ENCODE measurements at regions not wholly inside any gene's neighbourhood (a gene's known extent, or its start where the extent isn't known, plus 50 kb on each side); places are given as distances from the start of the nearest gene placed in this dataset.
"Not testable (repeated sequence)": the region's sequence is repeated elsewhere in the genome, so short reads cannot be mapped to it uniquely, and the experiment has no call there.

DNA sequence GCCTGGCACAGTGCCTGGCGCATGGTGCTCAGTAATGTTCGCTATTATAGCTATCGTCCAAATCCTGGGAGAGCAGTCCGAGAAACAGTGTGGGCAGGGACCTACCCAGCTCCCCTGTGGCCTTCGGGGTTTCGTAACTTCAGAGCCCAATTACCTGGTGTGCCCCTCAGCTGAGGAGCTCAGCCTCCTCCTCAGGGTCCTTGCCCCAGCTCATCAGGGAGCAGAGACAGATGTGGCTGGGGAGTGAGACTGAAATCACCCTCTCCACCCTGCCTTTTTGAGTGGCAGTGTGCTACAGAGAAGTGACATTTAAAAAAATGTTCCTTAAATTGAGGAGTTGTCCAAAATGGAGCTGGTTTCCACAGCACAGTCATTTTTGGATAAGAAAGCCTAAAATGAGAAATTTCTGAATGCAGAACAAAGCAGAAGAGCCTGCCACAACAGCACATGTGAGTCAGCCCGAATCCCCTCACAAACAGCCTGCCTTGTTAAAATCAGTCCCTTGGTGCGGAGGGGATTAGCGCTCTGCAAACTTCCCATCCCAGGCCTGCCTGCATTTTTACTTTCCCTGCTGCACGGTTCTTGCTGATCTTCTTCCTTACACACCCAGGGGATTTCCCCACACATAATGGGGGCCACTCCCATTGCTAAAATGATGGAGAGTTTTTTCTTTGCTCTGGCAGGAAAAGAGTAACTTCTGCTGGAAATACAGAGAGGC lies 78.1 kb upstream of the PITX1 start:
- DNase-seq: no peak

DNA sequence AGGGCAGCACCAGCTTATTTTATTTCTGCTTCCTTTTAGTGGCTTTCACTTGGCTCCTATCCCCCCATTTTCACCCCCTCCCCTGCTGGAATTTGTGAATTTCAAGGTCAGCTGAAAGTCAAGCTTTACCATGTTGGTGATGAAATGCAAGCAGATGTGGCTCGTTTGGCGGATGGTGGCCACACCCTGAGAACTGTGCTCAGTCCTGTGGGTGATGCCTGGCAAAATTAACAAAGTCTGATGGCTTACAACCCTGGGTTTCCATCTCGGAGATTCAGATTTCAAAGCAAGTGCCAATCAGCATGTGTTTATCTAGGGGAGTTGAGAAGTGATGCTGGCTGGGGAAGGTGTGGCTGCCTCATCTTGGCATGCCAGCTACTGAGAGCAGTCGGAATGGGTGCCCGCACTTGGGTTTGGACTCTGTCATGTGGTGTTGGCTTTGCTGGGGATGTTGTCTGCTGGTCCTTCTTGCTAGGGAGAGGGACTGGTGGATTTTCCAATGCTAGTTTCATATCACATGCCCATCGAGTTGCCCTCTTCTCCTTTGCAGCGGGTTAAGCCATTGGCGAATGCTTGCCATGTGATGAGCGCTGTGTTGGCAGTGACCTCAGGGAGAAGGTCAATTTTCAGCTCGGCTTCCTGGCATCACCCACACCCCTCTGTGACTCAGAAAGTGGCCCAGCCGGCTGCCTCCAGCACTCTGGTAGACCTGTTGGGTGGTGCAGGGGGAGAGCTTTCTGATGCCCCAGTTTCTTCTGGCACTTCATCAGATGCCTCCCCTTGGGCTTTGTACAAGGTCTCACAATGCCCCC lies 77.0 kb upstream of the PITX1 start:
- no peak for DNase-seq

DNA sequence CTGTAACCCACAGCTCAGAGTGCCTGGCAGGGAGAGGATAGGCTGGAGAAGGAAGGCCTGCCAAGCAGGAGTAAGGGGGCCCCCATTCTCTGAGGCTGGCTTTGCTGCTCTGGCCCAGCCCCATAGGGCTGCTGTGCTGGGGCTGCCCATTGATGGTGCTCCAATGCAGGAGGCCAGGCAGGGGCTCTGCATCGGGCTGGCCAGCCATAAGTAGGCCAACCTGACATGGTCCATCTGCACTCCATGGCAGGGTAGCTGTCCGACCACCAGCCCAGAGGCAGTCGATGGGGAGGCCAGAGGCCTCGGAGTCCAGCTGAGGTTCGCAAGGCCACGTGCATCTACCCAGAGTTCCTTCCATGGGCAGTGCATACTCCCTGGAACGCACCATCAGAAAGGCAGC lies 75.0 kb upstream of the PITX1 start:
- DNase-seq: no peak

DNA sequence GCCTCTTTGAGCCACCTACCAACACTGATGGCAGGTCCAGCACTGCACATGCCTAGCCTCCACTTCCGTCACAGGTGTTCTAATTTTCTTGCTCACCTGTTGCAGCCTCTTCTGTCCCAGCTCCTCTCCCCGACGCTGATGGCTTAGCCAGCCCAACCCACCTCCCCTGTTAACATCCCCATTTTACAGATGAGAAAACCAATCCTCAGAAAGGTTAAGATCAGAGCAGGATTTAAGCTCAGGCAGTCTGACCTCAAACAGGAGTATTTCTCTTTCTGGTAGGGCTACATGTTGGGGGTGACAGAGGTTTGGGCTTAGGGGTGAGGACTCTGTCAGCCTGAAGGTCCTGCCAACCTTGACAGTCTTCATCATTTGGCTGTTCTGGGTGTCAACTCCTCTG lies 74.5 kb upstream of the PITX1 start:
- no peak for DNase-seq

DNA sequence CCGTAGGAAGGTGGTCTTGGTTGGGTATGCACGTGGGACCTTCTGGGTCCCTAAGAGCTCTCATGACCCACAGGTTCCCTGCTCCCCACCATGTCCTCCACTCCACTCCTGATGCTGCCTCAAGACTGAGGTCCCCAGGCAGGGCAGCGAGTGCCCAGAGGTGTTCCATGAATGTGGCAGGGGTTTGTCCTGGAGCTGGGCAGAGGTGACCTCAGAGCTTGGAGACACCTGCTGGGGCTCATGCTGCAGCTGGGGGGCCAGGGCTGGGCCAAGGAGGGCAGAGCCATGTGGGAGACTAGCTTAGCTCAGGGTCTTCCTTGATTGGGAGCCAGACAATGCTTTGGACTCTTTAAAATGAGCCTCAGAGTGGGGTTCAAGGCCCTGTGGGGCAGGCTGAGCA lies 74.0 kb upstream of the PITX1 start:
- no peak for DNase-seq

DNA sequence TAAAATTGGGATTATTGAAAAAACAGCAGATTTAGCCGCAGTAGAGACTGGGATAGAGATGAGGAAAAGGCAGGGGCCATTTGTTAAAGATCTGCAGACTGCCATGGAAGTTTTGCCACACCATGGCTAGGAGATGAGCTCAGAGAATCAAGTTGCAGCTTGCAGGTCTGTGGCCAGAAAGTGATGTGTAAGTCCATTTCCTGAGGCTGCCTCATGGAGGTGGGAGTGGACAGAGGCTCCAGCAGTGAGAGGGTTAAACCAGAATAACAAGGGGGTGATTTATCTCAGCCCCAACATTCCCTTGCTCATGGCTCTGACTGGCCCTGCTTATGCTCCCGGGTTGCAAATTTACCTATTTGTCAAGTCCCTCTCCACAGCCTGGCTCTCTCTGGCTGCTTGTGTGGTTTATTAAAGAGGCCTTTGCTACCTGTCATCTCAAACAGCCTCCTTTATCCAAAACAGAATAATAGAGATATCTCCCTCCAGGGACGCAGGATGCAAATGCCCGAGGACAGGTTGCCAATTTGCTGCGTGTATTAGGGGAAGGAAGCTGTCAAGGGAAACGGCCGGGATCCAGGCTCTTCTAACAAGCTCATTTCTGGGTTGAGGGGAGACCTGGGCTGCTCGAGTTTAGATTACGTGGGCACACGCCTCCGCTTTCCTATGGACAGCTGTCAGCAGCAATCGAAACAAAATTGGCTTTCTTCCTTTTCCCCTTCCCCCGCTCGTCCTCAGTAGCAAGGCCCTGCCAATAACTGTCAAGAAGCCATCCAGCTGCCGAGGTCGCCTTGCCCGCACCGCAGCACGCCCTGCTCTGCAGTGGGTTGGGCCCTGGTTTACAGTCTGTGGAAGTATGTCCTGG lies 72.8 kb upstream of the PITX1 start:
- DNase-seq: no peak

- no peak for DNase-seq
Observed at GRCh38 chr5:135106136-135106535, 72.1 kb upstream of the PITX1 start.

DNA sequence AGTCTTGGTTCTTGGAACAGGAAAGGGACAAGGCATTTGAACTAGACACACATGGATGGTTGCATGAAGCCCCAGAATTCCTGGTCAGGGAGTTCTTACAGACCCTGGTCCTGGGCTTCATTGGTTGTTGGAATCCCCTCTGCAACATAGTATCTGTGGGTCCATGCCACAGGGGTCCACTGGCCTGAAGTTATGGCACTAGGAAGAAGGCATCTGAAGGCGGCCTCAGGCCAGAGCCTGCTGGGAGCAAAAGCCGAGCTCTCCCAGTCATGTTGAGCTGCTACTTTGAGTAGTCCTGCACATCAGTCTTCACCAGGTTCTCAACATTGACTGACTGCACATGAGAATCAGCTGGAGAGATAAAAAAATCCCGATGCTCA lies 71.1 kb upstream of the PITX1 start:
- no peak for DNase-seq

DNA sequence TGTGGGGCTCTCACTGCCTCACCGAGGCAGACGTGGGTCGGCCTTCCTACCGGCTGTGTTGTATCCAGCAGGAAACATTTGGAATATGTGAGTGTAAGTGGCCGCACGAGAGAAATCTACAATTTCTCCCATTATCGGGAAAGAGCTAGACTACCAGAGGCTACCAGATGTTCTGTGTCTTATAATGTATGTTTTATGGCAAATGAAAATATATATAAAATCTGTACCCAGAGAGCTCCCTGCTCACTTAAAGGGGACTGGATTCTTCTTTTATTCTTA lies 69.5 kb upstream of the PITX1 start:
- no peak for DNase-seq

GRCh38 chr5:135102716-135103574 lies 68.9 kb upstream of the PITX1 start:
- DNase-seq: no peak

DNA sequence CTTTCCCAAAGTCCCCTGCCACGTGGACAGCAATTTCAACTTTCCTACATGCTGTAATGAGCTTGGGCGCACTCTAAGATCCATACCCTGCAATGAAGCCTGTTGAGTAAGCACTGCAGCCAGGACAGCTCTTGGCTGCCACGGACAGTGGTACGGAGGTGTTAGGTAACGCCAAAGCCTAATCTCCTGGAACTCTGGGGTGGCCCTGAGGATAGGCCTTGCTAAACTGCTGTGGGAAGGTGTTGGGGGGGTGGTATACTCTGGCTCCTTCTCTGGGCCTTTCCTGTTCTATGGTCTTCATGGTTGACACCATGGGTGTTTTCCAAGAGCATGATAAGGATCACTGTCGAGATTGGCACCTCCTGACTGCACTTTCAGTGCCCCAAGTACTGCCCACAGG lies 66.4 kb upstream of the PITX1 start:
- DNase-seq: no peak

GRCh38 chr5:135100011-135100410 lies 66.0 kb upstream of the PITX1 start:
- DNase-seq: no peak

- DNase-seq: no peak
Observed at GRCh38 chr5:135097390-135097789, 63.4 kb upstream of the PITX1 start.

DNA sequence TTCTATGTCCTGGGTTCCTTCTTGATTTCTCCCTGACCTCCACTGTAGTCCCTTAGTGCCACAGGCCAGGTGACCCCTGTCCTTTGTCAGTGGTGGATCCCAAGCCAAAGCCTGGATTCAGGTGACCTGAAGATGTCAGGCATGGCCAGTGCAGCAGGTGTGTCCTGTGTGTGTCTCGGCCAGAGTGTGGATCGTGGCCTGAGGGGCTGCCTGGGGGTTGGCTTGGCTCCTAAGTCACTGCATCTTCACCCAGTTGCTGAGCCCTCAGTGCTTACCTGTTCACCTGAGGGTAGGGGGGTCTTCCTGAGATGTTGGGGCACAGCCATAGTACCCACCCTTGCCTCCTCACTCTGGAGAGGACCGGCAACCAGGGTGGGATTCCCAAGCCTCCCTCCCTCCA lies 61.8 kb upstream of the PITX1 start:
- DNase-seq: no peak

GRCh38 chr5:135095052-135095715 lies 61.2 kb upstream of the PITX1 start:
- no peak for DNase-seq

GRCh38 chr5:135094339-135095051 lies 60.5 kb upstream of the PITX1 start:
- peak; percentile 6 for DNase-seq

- not testable (repeated sequence) for DNase-seq
Observed at GRCh38 chr5:135093483-135093882, 59.5 kb upstream of the PITX1 start.

GRCh38 chr5:135092476-135092875 lies 58.4 kb upstream of the PITX1 start:
- no peak for DNase-seq

DNA sequence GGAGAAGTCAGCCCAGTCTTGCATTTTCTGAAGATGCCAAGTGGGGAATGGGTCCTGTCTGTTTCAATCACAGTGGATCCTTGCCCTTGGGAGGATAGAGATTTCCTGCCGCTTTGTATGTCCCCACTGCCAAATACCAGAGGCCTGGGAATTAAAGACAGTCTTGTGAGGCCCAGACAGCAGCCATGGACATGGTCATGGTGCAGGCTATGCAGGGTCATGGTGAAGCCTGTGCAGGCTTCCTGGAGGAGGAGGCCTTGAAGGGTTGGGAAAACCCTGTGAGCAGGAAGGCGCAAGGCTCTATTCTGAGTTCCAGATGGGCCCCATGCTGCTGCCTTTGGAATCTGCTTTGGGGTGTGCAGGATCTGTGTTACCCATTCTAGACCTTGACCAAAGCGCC lies 57.3 kb upstream of the PITX1 start:
- no peak for DNase-seq

DNA sequence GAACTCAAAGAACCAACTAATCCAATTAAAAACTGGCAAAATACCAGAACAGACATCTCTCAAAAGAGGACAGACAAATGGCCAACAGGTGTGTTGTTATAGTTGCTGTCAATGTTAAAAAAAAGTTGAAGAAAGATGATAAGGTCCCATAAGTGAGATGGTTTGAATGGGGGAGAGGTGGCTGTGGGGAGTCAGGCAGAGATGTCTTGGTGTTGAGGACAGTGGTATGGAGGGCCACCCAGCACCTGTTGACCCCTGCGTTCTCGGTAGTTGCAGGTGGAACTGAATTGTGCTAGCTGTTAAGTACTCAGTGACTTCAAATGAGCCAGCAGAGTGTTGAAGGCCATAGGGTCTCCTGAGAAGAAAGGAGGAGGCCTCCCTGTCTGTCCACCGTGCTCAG lies 55.9 kb upstream of the PITX1 start:
- DNase-seq: no peak

- DNase-seq: no peak
Observed at GRCh38 chr5:135088911-135089310, 54.9 kb upstream of the PITX1 start.

Measured in fibroblast of skin of back (primary cell).